ENCODE measurements at regions not wholly inside any gene's neighbourhood (a gene's known extent, or its start where the extent isn't known, plus 50 kb on each side); places are given as distances from the start of the nearest gene placed in this dataset.
"Not testable (repeated sequence)": the region's sequence is repeated elsewhere in the genome, so short reads cannot be mapped to it uniquely, and the experiment has no call there.

DNA sequence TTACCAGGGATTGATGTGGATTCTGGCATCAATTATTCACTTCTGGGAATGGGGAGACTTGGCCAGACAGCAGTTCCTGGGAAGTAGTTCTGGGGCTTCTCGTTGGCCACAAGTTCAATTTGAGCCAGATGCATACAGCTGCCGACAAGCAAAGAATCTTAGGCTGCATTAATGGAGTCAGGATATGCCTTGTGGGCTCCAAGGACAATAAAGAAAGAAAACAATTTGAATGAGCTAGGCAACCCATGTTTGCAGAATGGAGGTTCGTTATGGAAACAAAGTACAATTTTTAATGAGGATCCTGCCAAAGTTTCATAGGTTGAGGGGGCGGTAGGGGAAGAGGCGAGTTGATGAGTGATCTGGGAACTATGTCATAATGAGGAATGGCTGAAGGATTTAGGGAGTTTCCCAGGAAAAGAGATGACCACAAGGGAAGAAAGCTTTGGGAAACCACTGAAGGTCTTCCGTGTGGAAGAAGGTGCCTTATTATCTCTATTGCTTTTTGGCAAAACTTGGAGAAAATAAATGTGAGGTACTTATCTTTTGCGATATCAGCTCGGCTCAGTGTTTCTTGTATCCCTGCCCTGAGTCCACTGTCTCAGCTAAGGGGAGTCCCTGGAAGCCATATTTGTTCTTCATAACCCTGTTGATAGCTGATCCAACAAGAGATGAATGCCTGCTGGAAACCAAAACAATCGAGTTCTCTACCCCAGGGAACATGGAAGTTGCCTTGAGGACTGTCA lies 181.0 kb upstream of the ZNF217 start:
- Mint-ChIP-seq H3K36me3 (no peaks in the 10 kb centered on the region), H3K4me1 (no peaks in the 10 kb centered on the region), H3K27me3 (peaks cover 15% of the 10 kb centered on the region), H3K4me3 (no peak overlapping the region), H3K9me3 (no peaks in the 10 kb centered on the region), H3K27ac (no peak overlapping the region)
- CTCF ChIA-PET, result no interaction called here
- no peak for DNase-seq

DNA sequence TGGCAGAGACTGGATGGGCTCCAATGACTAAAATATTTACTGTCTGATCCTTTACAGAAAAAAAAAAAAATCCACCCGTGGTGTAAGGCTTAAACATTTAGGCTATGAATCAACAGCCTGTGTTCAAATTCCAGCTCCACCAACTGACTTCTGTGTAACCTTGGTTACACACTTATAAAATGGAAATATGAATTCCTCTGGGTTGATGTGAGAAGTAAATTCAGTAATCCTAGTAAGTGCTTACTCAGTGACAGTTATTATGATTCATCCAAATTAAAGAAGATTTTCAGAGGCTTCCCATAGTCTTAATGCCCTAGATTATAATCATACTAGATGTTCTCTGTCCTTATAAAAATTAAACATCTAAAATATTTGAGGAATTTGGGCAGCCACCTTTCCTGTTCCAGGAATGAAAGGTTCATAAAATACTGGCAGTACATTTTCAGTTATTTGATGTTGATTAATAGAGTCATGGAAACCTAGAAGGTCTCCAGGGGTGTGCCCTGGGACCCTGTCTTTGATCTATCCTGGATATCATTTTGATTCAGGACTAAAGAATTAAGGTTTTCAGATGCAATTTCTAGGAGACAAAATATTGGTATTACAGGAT lies 180.3 kb upstream of the ZNF217 start:
- peaks cover 15% of the 10 kb centered on the region for H3K27me3 Mint-ChIP-seq
- H3K36me3 Mint-ChIP-seq, result no peaks in the 10 kb centered on the region
- CTCF ChIA-PET, result interaction anchor here (0.9 kb wide), 1 partner anchor 12 kb away, joined by 3 read pairs; no protein-coding TSS in a partner anchor

DNA sequence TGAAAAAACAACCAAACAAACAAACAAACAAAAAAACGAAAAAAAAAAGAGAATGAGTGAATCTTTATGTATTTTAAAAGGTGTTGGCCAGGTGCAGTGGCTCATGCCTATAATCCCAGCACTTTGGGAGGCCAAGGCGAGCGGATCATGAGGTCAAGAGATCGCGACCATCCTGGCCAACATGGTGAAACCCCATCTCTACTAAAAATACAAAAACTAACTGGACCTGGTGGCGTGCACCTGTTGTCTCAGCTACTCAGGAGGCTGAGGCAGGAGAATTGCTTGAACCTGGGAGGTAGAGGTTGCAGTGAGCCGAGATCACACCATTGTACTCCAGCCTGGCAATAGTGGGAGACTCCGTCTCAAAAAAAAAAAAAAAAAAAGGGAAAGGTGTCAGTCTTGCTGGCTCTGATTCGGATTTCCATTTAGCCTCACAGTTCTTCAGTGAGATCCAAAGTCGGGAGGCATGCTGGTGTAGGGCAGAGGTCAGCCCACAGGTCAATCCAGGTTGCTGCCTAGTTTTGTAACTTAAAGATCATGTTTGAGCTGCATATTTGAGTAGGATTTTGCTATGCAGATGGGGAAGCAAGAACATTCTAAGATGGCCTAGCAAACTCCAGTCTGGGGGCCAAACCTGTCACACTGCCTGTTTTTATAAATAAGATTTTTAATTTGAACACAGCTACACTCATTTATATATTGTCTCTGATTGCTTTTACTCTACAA lies 179.6 kb upstream of the ZNF217 start:
- H3K36me3 Mint-ChIP-seq, DNase-seq, H3K9me3 Mint-ChIP-seq, H3K4me1 Mint-ChIP-seq, H3K4me3 Mint-ChIP-seq: not testable (repeated sequence)
- Mint-ChIP-seq H3K27me3 (peaks cover 15% of the 10 kb centered on the region), H3K27ac (peak overlapping the region; percentile 24)
- CTCF ChIA-PET, result interaction anchor here (0.9 kb wide), 1 partner anchor 13 kb away, joined by 3 read pairs; no protein-coding TSS in a partner anchor

More for the DNA sequence above, 180.3 kb upstream of the ZNF217 start:
- Mint-ChIP-seq H3K9me3 (no peaks in the 10 kb centered on the region), H3K4me1 (no peaks in the 10 kb centered on the region), H3K27ac (no peak overlapping the region), H3K4me3 (no peak overlapping the region)
- no peak for DNase-seq

DNA sequence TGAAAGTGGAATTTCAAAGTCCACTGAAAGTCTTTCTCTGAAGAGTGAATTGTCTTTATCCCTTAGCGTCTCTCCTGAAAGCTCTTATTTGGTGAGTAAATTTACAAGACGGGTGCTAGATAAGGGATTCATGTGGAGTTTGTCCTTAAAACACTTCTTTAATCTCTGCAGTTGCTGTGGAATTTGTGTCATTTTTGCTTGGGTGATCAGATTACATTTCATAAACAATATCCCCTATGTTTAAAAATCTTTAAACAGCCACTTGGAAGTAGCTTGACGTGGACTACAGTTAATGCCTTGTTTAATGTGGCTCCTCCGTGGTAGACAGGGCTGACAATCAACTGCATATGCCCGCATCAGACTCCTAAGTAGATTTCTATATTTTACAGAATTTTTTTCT lies 175.4 kb upstream of the ZNF217 start:
- Mint-ChIP-seq H3K36me3 (no peaks in the 10 kb centered on the region), H3K9me3 (no peaks in the 10 kb centered on the region), H3K27ac (no peak overlapping the region), H3K4me1 (peaks cover 15% of the 10 kb centered on the region), H3K4me3 (no peak overlapping the region), H3K27me3 (peaks cover 4% of the 10 kb centered on the region)
- CTCF ChIA-PET, result interaction anchor here (1.1 kb wide), 1 partner anchor 25 kb away, joined by 3 read pairs; no protein-coding TSS in a partner anchor
- no peak for DNase-seq

DNA sequence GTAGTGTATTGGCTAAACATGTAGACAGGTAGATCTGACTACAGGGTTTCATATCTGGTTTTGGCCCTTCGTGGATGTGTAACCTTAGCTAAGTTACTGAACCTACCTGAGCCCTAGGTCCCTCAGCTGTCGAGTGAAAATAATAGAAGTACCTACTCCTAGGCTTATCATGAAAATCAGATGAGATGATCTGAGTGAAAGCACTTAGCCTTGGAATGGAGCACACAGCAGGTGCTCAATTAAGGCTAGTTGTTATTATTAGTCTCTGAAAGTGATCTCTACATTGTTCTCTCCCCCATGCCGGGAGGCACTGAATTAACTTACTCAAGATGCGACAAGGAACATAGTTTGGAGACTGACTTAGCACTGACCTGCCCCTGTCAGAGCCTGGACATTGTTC lies 174.7 kb upstream of the ZNF217 start:
- no peak overlapping the region for H3K27ac Mint-ChIP-seq
- H3K9me3 Mint-ChIP-seq, result no peaks in the 10 kb centered on the region
- peaks cover 3% of the 10 kb centered on the region for H3K27me3 Mint-ChIP-seq
- no peak overlapping the region for H3K4me3 Mint-ChIP-seq
- peaks cover 15% of the 10 kb centered on the region for H3K4me1 Mint-ChIP-seq
- CTCF ChIA-PET, result interaction anchor here (3.2 kb wide), 1 partner anchor 12 kb away, joined by 9 read pairs; no protein-coding TSS in a partner anchor
- H3K36me3 Mint-ChIP-seq, result no peaks in the 10 kb centered on the region
- no peak for DNase-seq

DNA sequence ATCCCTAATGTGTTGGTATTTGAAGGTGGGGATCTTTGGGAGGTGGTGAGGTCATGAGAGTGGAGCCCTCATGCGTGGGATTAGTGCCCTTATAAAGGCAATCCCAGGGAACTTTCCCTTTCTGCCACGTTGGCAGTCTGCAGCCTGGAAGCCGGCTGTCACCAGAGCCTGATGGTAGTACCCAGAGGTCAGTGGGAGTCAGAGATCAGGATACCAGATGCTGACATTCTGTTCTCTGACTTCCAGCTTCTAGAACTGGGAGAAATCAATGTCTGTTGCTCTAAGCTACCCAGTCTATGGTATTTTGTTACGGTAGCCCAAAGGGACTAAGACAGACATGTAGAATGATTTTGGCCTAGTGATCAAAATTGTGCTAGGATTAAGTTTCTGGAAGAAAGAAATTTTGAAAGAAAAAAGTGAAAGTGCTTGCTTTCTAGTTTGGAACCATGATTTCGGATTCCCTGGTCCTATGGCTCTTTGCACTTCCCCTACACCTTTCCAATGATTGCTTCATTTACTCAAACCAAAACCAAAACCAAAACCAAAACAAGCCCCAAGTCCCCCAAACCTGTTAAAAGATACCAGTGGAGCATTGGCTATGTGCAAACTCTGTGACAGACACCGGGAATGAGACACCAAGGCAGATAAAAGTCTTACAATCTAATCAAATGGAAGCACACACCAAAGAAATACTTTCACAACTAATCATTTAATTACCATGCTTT lies 173.7 kb upstream of the ZNF217 start:
- no peaks in the 10 kb centered on the region for H3K36me3 Mint-ChIP-seq
- H3K9me3 Mint-ChIP-seq, result no peaks in the 10 kb centered on the region
- H3K27ac Mint-ChIP-seq, result no peak overlapping the region
- no peak overlapping the region for H3K4me3 Mint-ChIP-seq
- peak; percentile 28 for DNase-seq
- no peaks in the 10 kb centered on the region for H3K27me3 Mint-ChIP-seq
- peaks cover 15% of the 10 kb centered on the region for H3K4me1 Mint-ChIP-seq
- CTCF ChIA-PET, result interaction anchor here (3.2 kb wide), 1 partner anchor 11 kb away, joined by 9 read pairs; no protein-coding TSS in a partner anchor

DNA sequence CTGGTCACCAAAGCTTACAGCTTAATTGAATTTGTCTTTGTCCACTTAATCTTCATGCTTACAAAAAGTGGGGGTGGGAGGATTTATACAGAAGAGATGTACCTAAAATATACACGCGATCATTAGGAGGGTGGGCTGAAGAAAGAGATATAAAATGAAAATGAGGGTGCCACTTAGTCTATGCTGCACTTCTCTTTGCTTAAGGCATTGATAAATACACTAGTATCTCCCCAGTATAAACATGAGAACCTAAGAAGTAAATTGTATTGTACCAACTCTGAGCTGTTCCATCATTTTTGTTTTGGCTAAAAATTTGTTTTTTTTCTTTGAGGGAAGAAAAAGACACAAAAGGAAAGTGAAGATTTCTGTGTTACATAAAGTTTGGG lies 170.8 kb upstream of the ZNF217 start:
- H3K27me3 Mint-ChIP-seq, result no peaks in the 10 kb centered on the region
- peaks cover 15% of the 10 kb centered on the region for H3K4me1 Mint-ChIP-seq
- no peaks in the 10 kb centered on the region for H3K36me3 Mint-ChIP-seq
- H3K4me3 Mint-ChIP-seq, result no peak overlapping the region
- CTCF ChIA-PET, result no interaction called here
- no peaks in the 10 kb centered on the region for H3K9me3 Mint-ChIP-seq
- no peak for DNase-seq
- no peak overlapping the region for H3K27ac Mint-ChIP-seq

DNA sequence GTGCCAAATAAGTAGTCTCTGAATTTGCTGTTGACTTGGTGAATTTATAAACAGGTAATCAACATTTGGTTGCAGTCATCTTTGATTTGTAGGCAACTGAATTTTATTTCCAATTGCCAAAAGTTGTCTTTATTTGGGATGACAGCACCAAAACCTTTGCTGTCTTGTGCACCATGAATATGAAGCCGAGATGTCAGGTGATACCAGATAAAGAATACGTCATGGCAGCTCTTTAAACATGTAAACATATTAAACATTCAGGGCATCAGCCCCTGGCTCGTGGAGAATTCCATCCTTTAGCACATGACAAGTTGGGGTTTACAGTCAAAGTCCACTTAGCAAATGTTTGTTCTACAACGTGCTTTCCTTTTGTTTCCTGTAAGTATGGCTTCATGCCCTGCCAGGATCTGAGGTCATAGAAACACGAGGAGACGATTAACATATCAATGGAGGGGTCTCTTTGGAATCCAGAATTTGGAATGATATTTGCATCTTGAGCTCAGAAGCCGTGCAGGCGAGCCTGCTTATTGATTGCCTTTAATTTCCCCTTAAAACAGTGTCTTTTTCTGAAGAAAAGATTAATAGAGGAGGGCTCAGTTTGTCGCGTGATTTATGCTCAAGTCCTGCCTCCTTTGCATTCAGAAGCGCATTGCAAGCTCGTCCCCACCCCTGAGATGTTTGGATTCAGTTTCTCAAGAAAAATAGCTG lies 170.2 kb upstream of the ZNF217 start:
- no peak overlapping the region for H3K4me3 Mint-ChIP-seq
- no peak for DNase-seq

DNA sequence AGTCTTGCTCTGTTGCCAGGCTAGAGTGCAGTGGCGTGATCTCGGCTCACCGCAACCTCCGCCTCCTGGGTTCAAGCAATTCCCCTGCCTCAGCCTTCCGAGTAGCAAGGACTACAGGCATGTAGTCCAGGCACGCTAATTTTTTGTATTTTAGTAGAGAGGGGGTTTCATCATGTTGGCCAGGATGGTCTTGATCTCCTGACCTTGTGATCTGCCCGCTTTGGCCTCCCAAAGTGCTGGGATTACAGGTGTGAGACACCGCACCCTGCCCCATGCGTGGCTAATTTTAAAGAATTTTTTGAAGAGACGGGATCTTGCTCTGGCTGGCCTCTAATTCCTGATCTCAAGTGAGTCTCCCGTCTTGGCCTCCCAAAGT lies 168.8 kb upstream of the ZNF217 start:
- H3K36me3 Mint-ChIP-seq, H3K27ac Mint-ChIP-seq, DNase-seq, H3K27me3 Mint-ChIP-seq, CTCF ChIA-PET, H3K9me3 Mint-ChIP-seq, H3K4me1 Mint-ChIP-seq, H3K4me3 Mint-ChIP-seq: not testable (repeated sequence)

More for the DNA sequence above, 170.2 kb upstream of the ZNF217 start:
- CTCF ChIA-PET, result no interaction called here
- no peak overlapping the region for H3K27ac Mint-ChIP-seq
- peaks cover 15% of the 10 kb centered on the region for H3K4me1 Mint-ChIP-seq
- no peaks in the 10 kb centered on the region for H3K9me3 Mint-ChIP-seq
- H3K27me3 Mint-ChIP-seq, result no peaks in the 10 kb centered on the region
- H3K36me3 Mint-ChIP-seq, result no peaks in the 10 kb centered on the region

DNA sequence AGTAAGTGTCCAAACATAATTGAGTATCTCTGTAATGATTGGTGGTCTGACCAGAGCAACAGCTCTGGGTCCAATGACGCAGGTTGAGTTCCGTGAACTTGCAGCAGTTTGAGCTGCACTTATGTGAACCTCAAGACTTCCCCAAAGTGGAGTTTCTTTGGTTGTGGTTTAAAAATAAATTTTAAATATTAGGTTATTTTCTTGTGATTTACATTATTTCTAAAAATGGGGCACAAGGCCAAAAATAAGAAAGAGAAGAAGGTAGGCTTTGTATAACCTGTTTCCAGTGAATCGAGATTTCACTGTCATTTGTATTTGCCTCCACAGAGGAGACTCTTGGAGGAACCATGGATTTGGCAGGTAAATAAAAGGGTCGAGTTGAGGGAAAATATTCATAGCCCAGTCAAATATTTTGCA lies 166.4 kb upstream of the ZNF217 start:
- Mint-ChIP-seq H3K4me3 (no peak overlapping the region), H3K9me3 (no peaks in the 10 kb centered on the region), H3K36me3 (peaks cover 3% of the 10 kb centered on the region), H3K27ac (no peak overlapping the region), H3K4me1 (peaks cover 20% of the 10 kb centered on the region), H3K27me3 (no peaks in the 10 kb centered on the region)
- CTCF ChIA-PET, result no interaction called here
- no peak for DNase-seq

DNA sequence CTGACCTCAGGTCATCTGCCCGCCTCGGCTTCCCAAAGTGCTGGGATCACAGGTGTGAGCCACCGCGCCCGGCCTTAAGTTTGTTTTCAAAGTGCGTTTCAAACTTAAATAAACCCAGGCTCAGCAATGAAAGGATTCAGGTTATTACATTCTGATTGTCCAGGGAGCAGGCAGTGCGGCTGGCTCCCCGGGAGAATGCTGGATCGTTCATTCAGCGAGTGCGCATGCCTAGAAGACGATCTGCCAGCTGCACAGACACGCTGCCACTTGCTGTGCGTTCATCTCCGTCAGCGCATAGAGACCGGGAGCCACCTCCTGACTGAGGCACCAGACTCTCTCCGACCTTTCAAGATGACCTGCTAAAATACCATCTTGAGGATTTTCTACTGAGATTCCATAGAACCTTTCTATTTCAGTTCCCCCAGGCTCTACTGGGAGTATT lies 163.9 kb upstream of the ZNF217 start:
- CTCF ChIA-PET, result interaction anchor here (0.6 to 1.5 kb wide), 2 partner anchors 158 to 182 kb away, joined by 3 read pairs; no protein-coding TSS in a partner anchor
- Mint-ChIP-seq H3K4me1 (peaks cover 45% of the 10 kb centered on the region), H3K27me3 (no peaks in the 10 kb centered on the region), H3K9me3 (no peaks in the 10 kb centered on the region), H3K4me3 (no peak overlapping the region), H3K27ac (no peak overlapping the region), H3K36me3 (peaks cover 6% of the 10 kb centered on the region)
- DNase-seq, result no peak

DNA sequence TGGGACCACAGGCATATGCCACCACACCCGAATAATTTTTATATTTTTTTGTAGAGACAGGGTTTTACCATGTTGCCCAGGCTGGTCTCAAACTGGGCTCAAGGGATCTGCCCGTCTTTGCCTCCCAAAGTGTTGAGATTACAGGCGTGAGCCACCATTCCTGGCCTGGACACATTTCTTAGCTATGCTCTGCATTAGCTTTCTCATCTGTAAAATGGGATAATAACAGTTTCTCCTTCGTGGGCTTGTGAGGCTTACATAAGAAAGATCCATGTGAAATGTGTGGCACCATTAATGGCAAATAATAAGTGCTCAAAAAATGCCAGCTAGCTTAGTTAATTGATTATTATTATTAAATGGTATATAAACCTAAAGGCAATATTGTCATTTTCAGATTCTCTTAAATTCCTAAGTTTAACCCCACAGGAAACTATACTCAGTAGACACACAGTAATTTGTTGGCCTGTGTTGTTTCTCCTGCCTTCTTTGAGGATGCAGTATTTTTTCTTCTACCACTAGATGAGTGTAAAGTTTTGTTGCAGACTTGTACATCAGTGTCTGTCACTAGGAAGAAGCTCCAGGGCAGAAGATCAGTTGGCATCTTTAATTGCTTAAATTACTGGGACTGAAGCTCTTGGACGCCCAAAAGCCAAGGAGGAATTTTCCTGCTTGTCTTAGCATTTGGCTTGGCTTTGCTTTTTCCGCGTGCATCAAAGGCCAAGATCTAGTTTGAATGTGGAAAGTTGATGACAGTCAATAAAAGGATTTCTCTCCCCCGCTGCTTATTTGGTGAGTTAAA lies 162.3 kb upstream of the ZNF217 start:
- no peak overlapping the region for H3K4me3 Mint-ChIP-seq
- CTCF ChIA-PET, result interaction anchor here (0.7 to 3.7 kb wide), 12 partner anchors 11 to 184 kb away, joined by 3 to 29 read pairs (median 6); no protein-coding TSS in a partner anchor
- H3K4me1 Mint-ChIP-seq, result peaks cover 61% of the 10 kb centered on the region
- H3K27me3 Mint-ChIP-seq, result no peaks in the 10 kb centered on the region
- peak overlapping the region; percentile 99 for H3K27ac Mint-ChIP-seq
- peaks cover 6% of the 10 kb centered on the region for H3K36me3 Mint-ChIP-seq
- DNase-seq, result no peak
- no peaks in the 10 kb centered on the region for H3K9me3 Mint-ChIP-seq

Measured in activated naive CD4-positive, alpha-beta T cell treated with anti-CD3 and anti-CD28 coated beads, Interleukin-2, amount 10 ng/mL, durations not matched to agents 7 days and 5 days (primary cell).